Breast epithelium (tissue), 3 donors: ENCODE measurements at regions not wholly inside any gene's neighbourhood (a gene's known extent, or its start where the extent isn't known, plus 50 kb on each side); places are given as distances from the start of the nearest gene placed in this dataset.

ENCODE experiments used
- POLR2AphosphoS5 ChIP-seq, 3 donors: sonication (generic); formaldehyde crosslinking; IDR thresholded peaks; one replicate each; pipeline ENCODE4 v1.6.1; 2017; ENCODE audit warnings: antibody characterized with exemption in 3 of 3
- TF ChIP-seq, protein P1 (sequence below), 3 donors: fragments of 450-650 bp; IDR thresholded peaks; one replicate each; pipeline ENCODE4 v1.5.1; 2016 to 2017; ENCODE audit warnings: antibody characterized with exemption in 3 of 3, mild to moderate bottlenecking in 3 of 3, moderate library complexity in 3 of 3

GRCh38 chr5:126358525-126358924, 64.7 kb upstream of the GRAMD2B start:
- TF ChIP-seq POLR2AphosphoS5 (IDR thresholded peaks at IDR 0.05) = no peak
- TF ChIP-seq, protein P1, sequence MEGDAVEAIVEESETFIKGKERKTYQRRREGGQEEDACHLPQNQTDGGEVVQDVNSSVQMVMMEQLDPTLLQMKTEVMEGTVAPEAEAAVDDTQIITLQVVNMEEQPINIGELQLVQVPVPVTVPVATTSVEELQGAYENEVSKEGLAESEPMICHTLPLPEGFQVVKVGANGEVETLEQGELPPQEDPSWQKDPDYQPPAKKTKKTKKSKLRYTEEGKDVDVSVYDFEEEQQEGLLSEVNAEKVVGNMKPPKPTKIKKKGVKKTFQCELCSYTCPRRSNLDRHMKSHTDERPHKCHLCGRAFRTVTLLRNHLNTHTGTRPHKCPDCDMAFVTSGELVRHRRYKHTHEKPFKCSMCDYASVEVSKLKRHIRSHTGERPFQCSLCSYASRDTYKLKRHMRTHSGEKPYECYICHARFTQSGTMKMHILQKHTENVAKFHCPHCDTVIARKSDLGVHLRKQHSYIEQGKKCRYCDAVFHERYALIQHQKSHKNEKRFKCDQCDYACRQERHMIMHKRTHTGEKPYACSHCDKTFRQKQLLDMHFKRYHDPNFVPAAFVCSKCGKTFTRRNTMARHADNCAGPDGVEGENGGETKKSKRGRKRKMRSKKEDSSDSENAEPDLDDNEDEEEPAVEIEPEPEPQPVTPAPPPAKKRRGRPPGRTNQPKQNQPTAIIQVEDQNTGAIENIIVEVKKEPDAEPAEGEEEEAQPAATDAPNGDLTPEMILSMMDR (IDR thresholded peaks at IDR 0.05) = no peak
